Heart left ventricle (tissue), 16 donors: ENCODE measurements at regions not wholly inside any gene's neighbourhood (a gene's known extent, or its start where the extent isn't known, plus 50 kb on each side); places are given as distances from the start of the nearest gene placed in this dataset.

Experiments used
- ATAC-seq, 4 donors: fragments of 200-7000 bp; cut with Tn5 transposase; one replicate each; pipeline ENCODE4 v1.9.1; 2020 to 2022; ENCODE audit warnings: moderate library complexity in 4 of 4, mild to moderate bottlenecking in 3 of 4, moderate number of reproducible peaks in 1 of 4
- DNase-seq, 5 donors: peaks; one replicate each; pipeline ENCODE4 v3.0.0-alpha.2; 2020
- H3K27ac ChIP-seq, 12 donors: fragments of 200-600 bp; sonication (generic) in 4 of 12; one replicate each; pipeline versions ENCODE4 v1.5.0 to v1.8.0; 2016 to 2022; ENCODE audit warnings: mild to moderate bottlenecking in 2 of 12
- H3K27me3 ChIP-seq, 9 donors: fragments of 200-600 bp; sonication (generic) in 2 of 9; one replicate each; pipeline versions ENCODE4 v1.5.1 to v1.8.0; 2016 to 2022; ENCODE audit warnings: mild to moderate bottlenecking in 3 of 9
- H3K36me3 ChIP-seq, 9 donors: fragments of 200-600 bp; sonication (generic) in 2 of 9; one replicate each; pipeline versions ENCODE4 v1.5.0 to v1.8.0; 2018 to 2022; ENCODE audit warnings: mild to moderate bottlenecking in 2 of 9
- H3K4me1 ChIP-seq, 12 donors: fragments of 200-600 bp; sonication (generic) in 4 of 12; one replicate each; pipeline versions ENCODE4 v1.5.0 to v1.8.0; 2016 to 2022; ENCODE audit warnings: mild to moderate bottlenecking in 3 of 12
- H3K4me3 ChIP-seq, 12 donors: fragments of 200-600 bp; sonication (generic) in 4 of 12; one replicate each; pipeline versions ENCODE4 v1.5.0 to v1.8.0; 2017 to 2022; ENCODE audit warnings: mild to moderate bottlenecking in 9 of 12, moderate library complexity in 4 of 12
- H3K9me3 ChIP-seq, 12 donors: fragments of 200-600 bp; sonication (generic) in 4 of 12; one replicate each; pipeline versions ENCODE4 v1.5.0 to v1.8.0; 2016 to 2022; ENCODE audit warnings: mild to moderate bottlenecking in 1 of 12
- POLR2A ChIP-seq, 2 donors: fragments of 450-650 bp; IDR thresholded peaks; one replicate each; pipeline ENCODE4 v1.6.1; 2017; ENCODE audit warnings: antibody characterized with exemption in 2 of 2, mild to moderate bottlenecking in 2 of 2, moderate library complexity in 2 of 2
- WGBS, 4 donors: extraction: QIAGEN DNeasy Blood & Tissue Kit in 2 of 4; methylation state at CpG; one replicate each; pipeline versions ENCODE4 v1.1.5 to v1.1.7; 2013 to 2018; 5-methylcytosine and 5-hydroxymethylcytosine counted together
- intact Hi-C, 10 donors: fragments of 100-400 bp; cut with DNase I; formaldehyde crosslinking; loops; one replicate each; pipeline versions ENCODE4 v1.11.1 to v1.14.2; 2022
- TF ChIP-seq, protein P1 (sequence below), 12 donors: fragments of 200-600 bp; sonication (generic) in 4 of 12; IDR thresholded peaks; one replicate each; pipeline versions ENCODE4 v1.5.0 to v1.8.0; 2018 to 2022; ENCODE audit warnings: antibody characterized with exemption in 12 of 12, mild to moderate bottlenecking in 5 of 12
- donor health status: ischemic (EF 13 %, LVEDD 7.1; RV severe dilation, severe dysfunction).
- donor health status: healthy with polysubstance abuse.
- donor health status: DM: no; HTN: yes; CAD: no.
- donor health status: DM: no; HTN: no; CAD: no.
- donor health status: ischemic (EF 25% LVEDD 6.9; RV normal size, moderate dysfunction).
- donor health status: ischemic (EF 25% LVEDD 5.7; RV mildly dilated, moderate dysfunction).
- donor health status: healthy.
- donor health status: DM: yes; HTN: yes; CAD: no.
- donor health status: ischemic (EF 35%, LVEDD 5.7; RV mildly dilated, moderate dysfunction).
- donor health status: nonischemic (EF 11% LVEDD 7.7; RV severe dilation, severe dysfunction).
- donor health status: DM: yes; HTN: yes; CAD: no.
- donor health status: PGD.
- donor health status: ischemic (EF 29% LVEDD 5.4; RV normal size, mild dysfunction).
- donor health status: nonischemic (EF 23%, LVEDD 6.1; RV moderate dilation, normal function).

DNA sequence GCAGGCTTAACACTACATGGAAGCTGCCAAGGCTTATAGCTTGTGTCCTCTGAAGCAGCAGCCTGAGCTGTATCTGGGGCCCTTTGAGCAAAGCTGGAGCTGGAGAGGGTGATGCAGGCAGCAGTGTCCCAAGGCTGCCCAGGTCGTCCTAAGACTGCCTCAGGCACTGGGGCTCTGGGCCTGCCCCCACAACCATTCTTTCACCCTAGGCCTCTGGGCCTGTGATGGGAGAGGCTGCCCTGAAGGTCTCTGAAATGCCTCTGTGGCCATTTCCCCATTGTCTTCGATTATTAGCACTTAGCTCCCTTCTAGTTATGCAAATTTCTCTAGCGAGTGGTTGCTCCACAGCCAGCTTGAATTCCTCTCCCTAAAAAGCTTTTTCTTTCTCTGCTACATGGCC lies 142.0 kb downstream of the LRIG2 start:
- no peak overlapping the region for H3K4me3 ChIP-seq
- intact Hi-C loops = loop anchor here in 1 of 10 donors (10.0 kb wide), 1 partner anchor 170 kb away; no protein-coding TSS in a partner anchor
- no peak for TF ChIP-seq POLR2A (IDR thresholded peaks at IDR 0.05)
- TF ChIP-seq, protein P1, sequence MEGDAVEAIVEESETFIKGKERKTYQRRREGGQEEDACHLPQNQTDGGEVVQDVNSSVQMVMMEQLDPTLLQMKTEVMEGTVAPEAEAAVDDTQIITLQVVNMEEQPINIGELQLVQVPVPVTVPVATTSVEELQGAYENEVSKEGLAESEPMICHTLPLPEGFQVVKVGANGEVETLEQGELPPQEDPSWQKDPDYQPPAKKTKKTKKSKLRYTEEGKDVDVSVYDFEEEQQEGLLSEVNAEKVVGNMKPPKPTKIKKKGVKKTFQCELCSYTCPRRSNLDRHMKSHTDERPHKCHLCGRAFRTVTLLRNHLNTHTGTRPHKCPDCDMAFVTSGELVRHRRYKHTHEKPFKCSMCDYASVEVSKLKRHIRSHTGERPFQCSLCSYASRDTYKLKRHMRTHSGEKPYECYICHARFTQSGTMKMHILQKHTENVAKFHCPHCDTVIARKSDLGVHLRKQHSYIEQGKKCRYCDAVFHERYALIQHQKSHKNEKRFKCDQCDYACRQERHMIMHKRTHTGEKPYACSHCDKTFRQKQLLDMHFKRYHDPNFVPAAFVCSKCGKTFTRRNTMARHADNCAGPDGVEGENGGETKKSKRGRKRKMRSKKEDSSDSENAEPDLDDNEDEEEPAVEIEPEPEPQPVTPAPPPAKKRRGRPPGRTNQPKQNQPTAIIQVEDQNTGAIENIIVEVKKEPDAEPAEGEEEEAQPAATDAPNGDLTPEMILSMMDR (IDR thresholded peaks at IDR 0.05) = no peak
- no peak overlapping the region for H3K27ac ChIP-seq
- peaks cover 0 to 16% (median 0%) of the 10 kb centered on the region in 9 donors for H3K27me3 ChIP-seq
- DNase-seq (no peak), ATAC-seq (no peak)
- WGBS, 4 donors = 85 to 89% (median 86%) methylated on average over 3 of the region's 3 CpGs
- no peaks in the 10 kb centered on the region for H3K36me3 ChIP-seq
- H3K9me3 ChIP-seq = peaks cover 0 to 7% (median 0%) of the 10 kb centered on the region in 12 donors
- no peaks in the 10 kb centered on the region for H3K4me1 ChIP-seq

DNA sequence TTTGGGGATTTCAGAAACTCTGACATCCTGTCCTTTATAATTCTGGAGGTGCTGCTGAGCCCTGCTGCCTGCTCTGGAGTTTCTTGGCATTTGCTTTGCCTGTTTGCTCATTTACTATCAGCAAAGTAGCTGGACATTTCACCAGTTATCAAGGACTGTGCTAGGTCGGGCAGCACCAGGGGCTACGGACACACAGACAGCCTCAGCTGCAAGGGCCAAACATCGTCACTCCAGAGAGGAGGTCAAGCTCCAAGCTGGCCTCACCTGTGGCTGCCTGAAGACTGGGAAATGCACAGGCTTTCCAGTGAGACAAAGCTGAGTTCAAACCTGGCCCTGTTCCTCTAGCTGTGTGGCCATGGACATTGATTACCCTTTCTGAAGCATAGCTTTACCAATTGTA lies 143.7 kb downstream of the LRIG2 start:
- WGBS, 4 donors = 43 to 68% (median 55%) methylated on average over 3 of the region's 3 CpGs
- H3K4me3 ChIP-seq = no peak overlapping the region
- peaks cover 0 to 7% (median 0%) of the 10 kb centered on the region in 12 donors for H3K9me3 ChIP-seq
- TF ChIP-seq, protein P1 (IDR thresholded peaks at IDR 0.05) = no peak
- no peak for TF ChIP-seq POLR2A (IDR thresholded peaks at IDR 0.05)
- H3K36me3 ChIP-seq = no peaks in the 10 kb centered on the region
- H3K27me3 ChIP-seq = peaks cover 0 to 4% (median 0%) of the 10 kb centered on the region in 9 donors
- no peaks in the 10 kb centered on the region for H3K4me1 ChIP-seq
- DNase-seq = no peak
- intact Hi-C loops = loop anchor here in 1 of 10 donors (10.0 kb wide), 1 partner anchor 168 kb away; no protein-coding TSS in a partner anchor
- no peak overlapping the region for H3K27ac ChIP-seq
- ATAC-seq = no peak

DNA sequence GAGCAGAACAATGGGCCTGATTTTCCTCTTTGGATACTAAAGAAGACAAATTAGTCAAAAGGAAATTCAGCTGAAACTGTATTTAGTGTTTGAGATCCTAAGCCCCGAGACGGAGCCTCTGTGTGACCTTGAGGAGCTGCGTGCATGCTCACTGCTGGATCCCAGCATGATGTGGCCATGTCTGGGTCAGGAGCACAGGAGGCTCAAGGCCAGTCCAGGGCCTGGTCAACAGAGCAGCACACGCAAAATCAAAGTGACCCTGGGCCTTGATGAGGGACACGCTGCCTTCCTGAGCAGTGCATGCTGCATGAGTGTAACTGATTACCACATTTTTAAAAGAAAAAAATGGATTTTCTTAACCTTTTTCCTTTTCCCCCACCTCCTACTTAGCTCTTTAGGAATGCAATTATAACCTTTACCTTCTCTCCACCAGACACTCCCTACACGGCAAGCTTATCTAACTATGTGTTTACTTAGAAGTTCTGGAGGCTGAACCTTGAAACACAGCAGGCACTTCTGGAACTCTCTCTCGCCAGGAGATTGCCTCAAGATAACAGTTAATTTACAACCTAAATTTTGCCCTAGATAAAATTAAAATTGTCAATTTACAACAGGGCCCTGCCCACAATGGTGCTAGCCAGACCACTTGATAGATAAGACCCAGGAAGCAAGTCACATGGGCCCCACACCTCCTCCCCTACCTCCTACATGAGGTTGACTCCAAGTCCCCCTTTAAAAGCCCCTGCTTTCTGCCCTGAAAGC lies 144.6 kb downstream of the LRIG2 start:
- no peaks in the 10 kb centered on the region for H3K4me1 ChIP-seq
- intact Hi-C loops = loop anchor here in 1 of 10 donors (10.0 kb wide), 1 partner anchor 167 kb away; no protein-coding TSS in a partner anchor
- H3K9me3 ChIP-seq = peaks cover 0 to 7% (median 0%) of the 10 kb centered on the region in 12 donors
- ATAC-seq (no peak), DNase-seq (no peak)
- WGBS, 4 donors = 58 to 71% (median 64%) methylated on average over 7 of the region's 7 CpGs
- no peaks in the 10 kb centered on the region for H3K27me3 ChIP-seq
- no peaks in the 10 kb centered on the region for H3K36me3 ChIP-seq
- no peak overlapping the region for H3K4me3 ChIP-seq
- no peak overlapping the region for H3K27ac ChIP-seq
- TF ChIP-seq, protein P1 (IDR thresholded peaks at IDR 0.05) = no peak
- TF ChIP-seq POLR2A (IDR thresholded peaks at IDR 0.05) = no peak

DNA sequence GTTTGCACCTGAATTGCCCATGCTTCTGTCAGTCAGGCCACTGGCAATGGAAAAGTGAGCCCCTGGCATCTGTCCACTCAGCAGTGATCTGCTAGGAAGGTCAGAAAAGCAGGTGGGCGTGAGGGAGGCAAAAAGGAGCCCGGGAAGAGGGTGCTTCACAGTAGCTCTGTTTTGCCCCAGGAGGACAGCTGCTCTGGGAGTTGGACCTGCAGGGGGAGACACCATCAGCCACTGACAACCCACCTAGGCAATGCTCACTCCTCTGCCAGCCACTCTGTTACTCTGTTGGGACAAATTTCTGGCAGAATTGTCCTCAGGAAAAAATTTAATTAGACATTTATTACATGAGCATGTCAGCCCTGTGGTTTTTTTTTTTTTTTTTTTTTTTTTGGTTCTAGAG lies 146.4 kb downstream of the LRIG2 start:
- ATAC-seq (no peak), DNase-seq (no peak)
- TF ChIP-seq POLR2A (IDR thresholded peaks at IDR 0.05) = no peak
- TF ChIP-seq, protein P1 (IDR thresholded peaks at IDR 0.05) = peak in 7 of 12 donors; percentile 5 to 35 (median 22)
- Histone ChIP-seq H3K27ac (no peak overlapping the region), H3K36me3 (no peaks in the 10 kb centered on the region), H3K4me3 (no peak overlapping the region), H3K4me1 (no peaks in the 10 kb centered on the region), H3K9me3 (peaks cover 0 to 7% (median 0%) of the 10 kb centered on the region in 12 donors), H3K27me3 (no peaks in the 10 kb centered on the region)
- 60 to 73% (median 70%) methylated on average over 2 of the region's 2 CpGs for whole genome bisulfite sequencing, 4 donors
- intact Hi-C loops = loop anchor here in 1 of 10 donors (10.0 kb wide), 1 partner anchor 165 kb away; no protein-coding TSS in a partner anchor
